Hepatocyte (in vitro differentiated cells): ENCODE measurements at regions not wholly inside any gene's neighbourhood (a gene's known extent, or its start where the extent isn't known, plus 50 kb on each side); places are given as distances from the start of the nearest gene placed in this dataset.

Source experiments
- DNase-seq: peaks from one replicate; pipeline ENCODE4 v3.0.0-alpha.2; 2016; ENCODE audit warnings: low spot score
- H2AFZ ChIP-seq: fragments of 200-600 bp; sonication (generic); 2 replicates; pipeline ENCODE4 v1.6.0; 2016; ENCODE audit warnings: antibody characterized with exemption, mild to moderate bottlenecking
- H3K27ac ChIP-seq: fragments of 200-600 bp; sonication (generic); 2 replicates; pipeline ENCODE4 v1.5.1; 2016; ENCODE audit warnings: mild to moderate bottlenecking
- H3K27me3 ChIP-seq: fragments of 200-600 bp; sonication (generic); 2 replicates; pipeline ENCODE4 v1.6.1; 2016
- H3K36me3 ChIP-seq: fragments of 200-600 bp; sonication (generic); replicated peaks from 2 replicates; pipeline ENCODE4 v1.5.1; 2016; ENCODE audit warnings: low read depth; ENCODE audit not compliant: insufficient read depth
- H3K4me1 ChIP-seq: fragments of 200-600 bp; sonication (generic); 2 replicates; pipeline ENCODE4 v1.5.1; 2016; ENCODE audit warnings: mild to moderate bottlenecking, moderate library complexity; ENCODE audit not compliant: insufficient read depth
- H3K4me2 ChIP-seq: fragments of 200-600 bp; sonication (generic); 2 replicates; pipeline ENCODE4 v1.6.0; 2016
- H3K4me3 ChIP-seq: fragments of 200-600 bp; sonication (generic); 2 replicates; pipeline ENCODE4 v1.5.1; 2016; ENCODE audit warnings: mild to moderate bottlenecking
- H3K79me2 ChIP-seq: fragments of 200-600 bp; sonication (generic); 2 replicates; pipeline ENCODE4 v1.6.0; 2017; ENCODE audit warnings: mild to moderate bottlenecking
- H3K9me2 ChIP-seq: fragments of 200-600 bp; sonication (generic); replicated peaks from 2 replicates; pipeline ENCODE4 v1.6.0; 2017; ENCODE audit warnings: mild to moderate bottlenecking; ENCODE audit not compliant: insufficient read depth
- H3K9me3 ChIP-seq: fragments of 200-600 bp; sonication (generic); 2 replicates; pipeline ENCODE4 v1.5.1; 2016; ENCODE audit warnings: low read depth, mild to moderate bottlenecking
- H4K20me1 ChIP-seq: fragments of 200-600 bp; sonication (generic); 2 replicates; pipeline ENCODE4 v1.6.0; 2016; ENCODE audit warnings: mild to moderate bottlenecking; ENCODE audit not compliant: insufficient read depth, poor library complexity, severe bottlenecking
- CTCF ChIP-seq: fragments of 200-600 bp; sonication (generic); IDR thresholded peaks from 2 replicates; pipeline ENCODE4 v1.5.1; 2016; ENCODE audit warnings: antibody characterized with exemption, mild to moderate bottlenecking; ENCODE audit not compliant: poor library complexity
- EZH2 ChIP-seq: fragments of 200-600 bp; sonication (generic); IDR thresholded peaks from 2 replicates; pipeline ENCODE4 v1.6.1; 2016; ENCODE audit warnings: antibody characterized with exemption, mild to moderate bottlenecking, borderline replicate concordance
- EZH2phosphoT487 ChIP-seq: fragments of 200-600 bp; sonication (generic); IDR thresholded peaks from one replicate; pipeline ENCODE4 v1.6.1; 2018; ENCODE audit warnings: antibody characterized with exemption, mild to moderate bottlenecking, low read depth, moderate library complexity; ENCODE audit not compliant: unreplicated experiment, severe bottlenecking
- WGBS: methylation state at CpG from one replicate; pipeline ENCODE4 v1.1.6; 2016; ENCODE audit warnings: low lambda C conversion rate; ENCODE audit errors: missing lambda C conversion rate; 5-methylcytosine and 5-hydroxymethylcytosine counted together

GRCh38 chr14:71662291-71662790 lies 269.9 kb upstream of the RGS6 start:
- Histone ChIP-seq H4K20me1 (no peaks in the 10 kb centered on the region), H3K36me3 (no peaks in the 10 kb centered on the region), H3K4me3 (no peak overlapping the region), H3K27ac (no peak overlapping the region), H2AFZ (no peak overlapping the region), H3K9me2 (no peaks in the 10 kb centered on the region), H3K9me3 (no peaks in the 10 kb centered on the region), H3K4me2 (no peak overlapping the region), H3K79me2 (no peaks in the 10 kb centered on the region), H3K27me3 (no peaks in the 10 kb centered on the region), H3K4me1 (no peaks in the 10 kb centered on the region)
- 87% methylated on average over 4 of the region's 4 CpGs for WGBS
- TF ChIP-seq EZH2phosphoT487 (no peak), CTCF (no peak), EZH2 (no peak)
- DNase-seq: no peak

- no peak overlapping the region for H3K4me3 ChIP-seq
- H3K9me3 ChIP-seq: no peaks in the 10 kb centered on the region
- no peaks in the 10 kb centered on the region for H3K79me2 ChIP-seq
- peaks cover 14% of the 10 kb centered on the region for H3K4me1 ChIP-seq
- no peak overlapping the region for H2AFZ ChIP-seq
- no peaks in the 10 kb centered on the region for H4K20me1 ChIP-seq
- TF ChIP-seq EZH2phosphoT487 (no peak), CTCF (no peak), EZH2 (no peak)
- H3K27me3 ChIP-seq: no peaks in the 10 kb centered on the region
- no peak overlapping the region for H3K27ac ChIP-seq
- no peaks in the 10 kb centered on the region for H3K36me3 ChIP-seq
- H3K4me2 ChIP-seq: no peak overlapping the region
- no peaks in the 10 kb centered on the region for H3K9me2 ChIP-seq
- DNase-seq: no peak
- 56% methylated on average over 1 of the region's 1 CpG for WGBS
Observed at GRCh38 chr14:71665157-71665556, 267.1 kb upstream of the RGS6 start.

GRCh38 chr14:71665781-71666180 lies 266.4 kb upstream of the RGS6 start:
- no peak for DNase-seq
- H3K9me3 ChIP-seq: no peaks in the 10 kb centered on the region
- H3K4me1 ChIP-seq: peaks cover 14% of the 10 kb centered on the region
- no peaks in the 10 kb centered on the region for H3K9me2 ChIP-seq
- TF ChIP-seq CTCF: no peak
- no peak for TF ChIP-seq EZH2
- no peak for TF ChIP-seq EZH2phosphoT487
- H3K4me3 ChIP-seq: no peak overlapping the region
- 83% methylated on average over 2 of the region's 2 CpGs for WGBS
- H3K27ac ChIP-seq: no peak overlapping the region
- H2AFZ ChIP-seq: no peak overlapping the region
- H3K4me2 ChIP-seq: no peak overlapping the region
- H3K79me2 ChIP-seq: no peaks in the 10 kb centered on the region
- no peaks in the 10 kb centered on the region for H3K27me3 ChIP-seq
- no peaks in the 10 kb centered on the region for H3K36me3 ChIP-seq
- no peaks in the 10 kb centered on the region for H4K20me1 ChIP-seq
